Activated CD4-positive, alpha-beta T cell treated with anti-CD3 and anti-CD28 coated beads, Interleukin-2, amount 50 U/mL, for 16 hours (primary cell): ENCODE measurements at regions not wholly inside any gene's neighbourhood (a gene's known extent, or its start where the extent isn't known, plus 50 kb on each side); places are given as distances from the start of the nearest gene placed in this dataset.
"Not testable (repeated sequence)": the region's sequence is repeated elsewhere in the genome, so short reads cannot be mapped to it uniquely, and the experiment has no call there.

Source experiments
- DNase-seq: peaks from one replicate; pipeline ENCODE4 v3.0.0-alpha.2; 2020

- DNase-seq, result no peak
Measured at GRCh38 chr3:87792534-87793336, 266.1 kb downstream of the CGGBP1 start, which contains the start of gene HTR1F. TSS of gene HTR1F (plus strand) at chr3:87792706.

DNA sequence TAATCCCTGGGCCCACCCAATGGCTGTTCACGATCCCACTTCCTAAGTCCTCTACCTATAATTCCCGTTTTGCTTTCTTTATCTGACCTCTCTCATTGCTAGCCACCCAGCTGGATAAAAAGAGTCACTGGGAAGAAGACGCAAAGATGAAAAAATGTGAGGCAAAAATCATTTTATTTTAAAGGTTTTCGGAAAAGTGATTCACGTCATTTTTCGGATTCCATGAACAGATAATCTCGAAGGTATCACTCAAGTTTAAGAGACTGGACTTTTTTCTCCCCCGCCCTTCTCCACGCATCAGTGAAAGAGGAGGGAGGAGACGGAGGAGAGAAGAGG lies 266.6 kb downstream of the CGGBP1 start:
- no peak for DNase-seq

GRCh38 chr3:87791248-87792027 lies 267.4 kb downstream of the CGGBP1 start:
- DNase-seq, result no peak

- not testable (repeated sequence) for DNase-seq
Measured at GRCh38 chr3:87789049-87789448, 269.8 kb downstream of the CGGBP1 start.

- no peak for DNase-seq
Measured at GRCh38 chr3:87788516-87788915, 270.3 kb downstream of the CGGBP1 start.

- DNase-seq, result no peak
Measured at GRCh38 chr3:87780811-87781210, 278.0 kb downstream of the CGGBP1 start.

DNA sequence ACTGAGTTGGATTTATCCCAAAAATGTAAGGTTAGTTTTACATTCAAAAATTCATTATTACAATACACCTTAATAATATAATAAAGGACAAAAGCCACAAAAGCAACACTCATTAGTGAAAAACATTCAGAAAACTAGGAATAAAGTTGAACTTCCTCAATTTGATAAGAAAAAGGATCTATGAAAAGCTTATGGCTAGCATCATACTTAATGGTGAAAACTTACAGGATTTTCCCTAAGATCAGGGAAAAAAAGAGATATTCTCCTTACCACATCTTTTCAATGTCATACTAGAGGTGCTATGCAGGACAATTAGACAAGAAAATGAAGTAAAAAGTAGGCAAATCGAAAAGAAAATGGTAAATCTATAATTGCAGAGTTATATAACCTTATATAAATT lies 279.9 kb downstream of the CGGBP1 start:
- DNase-seq, result no peak

DNA sequence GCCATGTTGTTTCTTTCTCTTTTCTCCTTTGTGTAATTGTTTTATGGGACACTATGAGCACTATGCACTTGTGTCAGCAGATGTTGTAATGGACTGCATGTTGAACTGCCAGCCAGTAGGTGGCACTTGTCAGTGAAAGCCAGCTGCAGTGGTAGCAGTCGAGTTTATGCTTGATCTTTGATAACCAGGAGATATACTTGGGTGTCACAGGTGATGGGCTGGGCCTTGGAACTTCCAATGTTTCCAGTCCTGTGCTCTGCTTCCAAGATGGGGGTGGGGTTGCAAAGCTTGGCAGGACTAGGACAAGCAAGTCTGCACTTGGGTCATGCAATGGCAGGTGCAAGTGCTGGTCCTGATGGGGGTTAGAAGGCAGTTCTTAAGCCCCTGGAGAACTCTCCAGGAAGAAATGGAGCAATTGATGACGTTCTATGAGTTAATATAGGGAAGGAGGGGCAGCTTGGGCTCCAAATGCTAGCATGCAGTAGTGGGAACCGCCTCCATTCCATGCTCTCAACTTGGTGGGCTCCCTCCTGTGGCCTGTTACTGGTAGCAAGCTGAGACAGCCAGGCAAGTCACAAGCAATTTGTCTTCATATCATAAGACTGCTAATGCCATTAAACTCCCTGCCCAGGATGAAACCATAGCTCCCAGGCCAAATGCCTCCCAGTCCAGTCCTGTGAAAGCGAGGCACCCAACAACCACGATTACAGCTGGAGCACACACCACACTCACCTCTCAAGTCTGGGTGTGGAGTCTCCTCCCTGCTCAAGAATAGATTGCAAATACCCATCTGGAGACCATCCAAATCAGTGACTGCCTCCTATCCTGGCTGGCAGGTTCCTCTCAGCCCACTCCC lies 287.2 kb downstream of the CGGBP1 start:
- DNase-seq, result peak; percentile 45

GRCh38 chr3:87766721-87767120 lies 292.1 kb downstream of the CGGBP1 start:
- no peak for DNase-seq

DNA sequence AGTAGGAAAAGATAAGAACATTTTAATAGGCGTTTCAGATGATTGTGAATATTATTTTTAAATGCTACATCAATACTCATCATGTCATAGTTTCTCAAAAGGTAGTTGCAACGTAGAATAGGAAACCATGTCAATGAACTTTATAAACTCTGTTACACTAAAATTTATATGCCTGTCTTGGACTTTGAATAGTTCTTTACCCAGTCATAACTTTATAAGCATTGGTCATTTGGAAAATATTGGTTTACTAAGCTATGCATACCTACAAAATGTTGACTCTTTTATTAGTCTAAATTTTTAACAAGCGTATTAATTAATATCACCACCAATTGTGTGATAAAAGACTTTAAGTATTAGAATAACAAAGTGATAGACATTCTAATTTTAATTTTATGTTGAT lies 293.5 kb downstream of the CGGBP1 start:
- DNase-seq, result no peak

- no peak for DNase-seq
Measured at GRCh38 chr3:87761795-87762194, 297.0 kb downstream of the CGGBP1 start.

- DNase-seq, result no peak
Measured at GRCh38 chr3:87761341-87761740, 297.5 kb downstream of the CGGBP1 start.

DNA sequence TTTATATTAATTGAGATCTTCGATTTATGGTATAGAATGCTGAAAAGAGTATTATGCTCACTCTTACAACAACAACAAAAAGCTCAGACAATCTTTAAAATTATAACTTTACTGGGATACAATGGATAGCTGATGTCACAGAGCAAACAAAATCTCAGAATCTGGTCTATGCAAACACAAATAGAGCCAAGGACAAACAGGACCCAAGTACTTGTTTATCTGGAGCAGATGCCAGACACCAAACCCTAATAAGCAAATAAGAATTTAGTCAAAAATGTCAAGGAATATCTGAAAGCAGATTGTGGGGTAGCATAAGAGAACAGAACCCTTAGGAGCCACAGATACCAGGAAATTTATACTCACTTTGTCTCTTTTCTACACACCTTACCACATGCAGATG lies 302.2 kb downstream of the CGGBP1 start:
- DNase-seq, result no peak

GRCh38 chr3:87755852-87756251 lies 303.0 kb downstream of the CGGBP1 start:
- DNase-seq, result no peak

GRCh38 chr3:87742250-87742649 lies 316.6 kb downstream of the CGGBP1 start:
- no peak for DNase-seq

GRCh38 chr3:87740894-87741293 lies 317.9 kb downstream of the CGGBP1 start:
- not testable (repeated sequence) for DNase-seq

DNA sequence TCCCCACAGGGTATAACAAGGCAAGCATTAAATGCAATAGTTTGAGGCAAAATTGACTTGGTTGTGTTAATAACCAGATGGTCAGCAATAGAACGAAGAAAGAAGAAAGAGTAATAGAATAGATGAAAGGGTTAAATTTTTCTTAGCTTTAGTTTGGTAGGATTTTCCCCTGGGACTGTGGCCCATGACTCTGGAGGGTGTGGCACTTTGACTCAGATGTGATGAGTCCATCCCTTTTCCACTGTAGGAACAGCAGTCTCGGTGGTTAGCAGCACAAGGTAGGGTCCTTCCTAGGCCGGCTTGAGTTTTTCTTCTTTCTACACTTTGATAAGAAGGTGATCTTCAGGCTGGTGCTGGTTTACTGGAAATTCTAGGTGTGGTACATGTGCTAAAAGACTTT lies 321.0 kb downstream of the CGGBP1 start:
- not testable (repeated sequence) for DNase-seq

DNA sequence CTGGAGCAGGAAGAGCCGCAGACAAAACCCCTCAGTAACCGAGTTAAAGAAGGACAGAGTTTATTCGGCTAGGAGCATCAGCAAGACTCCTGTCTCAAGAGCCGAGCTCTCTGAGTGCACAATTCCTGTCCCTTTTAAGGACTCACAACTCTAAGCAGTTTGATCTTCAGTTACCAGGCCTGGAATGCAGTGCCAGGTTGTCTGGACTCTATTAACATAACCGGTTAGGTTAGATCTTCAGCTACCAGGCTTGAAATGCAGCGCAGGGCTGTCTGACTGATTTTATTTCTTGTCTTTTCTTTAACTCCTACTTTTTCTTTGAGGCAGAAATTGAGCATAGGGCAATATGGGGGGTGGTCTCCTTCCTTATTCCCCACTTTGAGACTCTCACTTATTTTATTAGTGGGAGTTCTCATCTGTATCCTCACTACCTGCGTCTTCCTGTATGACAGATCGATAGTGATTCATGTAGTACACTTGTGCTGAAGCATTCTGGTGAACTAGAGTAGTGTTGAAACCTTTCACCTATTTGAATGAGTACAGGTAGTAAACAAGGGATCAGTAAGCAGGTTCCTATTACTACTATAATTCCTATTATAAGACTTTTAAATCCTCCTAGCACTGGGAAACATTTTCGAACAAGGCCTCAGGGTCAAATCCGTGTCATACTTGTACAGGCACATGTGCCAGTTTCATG lies 325.0 kb downstream of the CGGBP1 start:
- DNase-seq, result no peak

- DNase-seq, result no peak
Measured at GRCh38 chr3:87732294-87732693, 326.5 kb downstream of the CGGBP1 start.

DNA sequence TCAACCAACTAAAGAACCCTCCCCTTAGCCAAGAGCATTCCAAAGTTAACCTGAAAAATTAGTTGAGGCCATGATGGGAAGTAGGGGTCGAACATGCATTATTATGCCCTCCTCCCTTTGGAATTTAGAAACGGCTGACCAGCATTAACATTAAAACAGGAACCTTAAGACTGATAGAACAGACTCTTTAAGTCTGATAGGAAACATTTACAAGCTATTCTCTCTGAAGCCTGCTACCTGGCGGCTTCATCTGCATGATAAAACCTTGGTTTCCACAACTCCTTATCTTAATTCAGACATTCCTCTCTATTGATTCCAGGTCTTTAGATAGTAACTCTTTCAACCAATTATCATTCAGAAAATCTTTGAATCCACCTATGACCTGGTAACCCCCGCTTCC lies 331.0 kb downstream of the CGGBP1 start:
- DNase-seq, result no peak

- DNase-seq, result no peak
Measured at GRCh38 chr3:87719060-87719459, 339.7 kb downstream of the CGGBP1 start.

DNA sequence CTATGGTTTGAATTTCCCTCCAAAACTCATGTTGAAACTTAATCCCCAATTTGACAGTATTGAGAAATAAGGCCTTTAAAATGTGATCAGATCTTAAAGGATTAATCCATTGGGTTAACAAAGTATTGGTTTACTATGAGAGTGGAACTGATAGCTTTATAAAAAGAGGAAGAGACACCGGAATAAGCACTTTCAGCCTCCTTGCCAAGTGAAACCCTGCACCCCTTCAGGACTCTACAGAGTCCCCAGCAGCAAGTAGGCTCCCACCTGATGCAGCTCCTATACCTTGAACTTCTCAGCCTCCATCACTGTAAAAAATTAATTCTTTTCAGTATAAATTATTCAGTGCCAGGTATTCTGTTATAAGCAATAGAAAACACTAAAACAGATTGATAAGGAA lies 348.3 kb downstream of the CGGBP1 start:
- no peak for DNase-seq

- DNase-seq, result no peak
Measured at GRCh38 chr3:87710028-87710427, 348.8 kb downstream of the CGGBP1 start.
